WTC11 (cell line): ENCODE measurements at regions not wholly inside any gene's neighbourhood (a gene's known extent, or its start where the extent isn't known, plus 50 kb on each side); places are given as distances from the start of the nearest gene placed in this dataset.

Experiments
- AFF4 ChIP-seq: sonication (generic); formaldehyde crosslinking; IDR thresholded peaks from 2 replicates; pipeline ENCODE4 v1.8.1; 2023; ENCODE audit warnings: mild to moderate bottlenecking, missing genetic modification reagents, borderline replicate concordance
- CBFB ChIP-seq: sonication (generic); formaldehyde crosslinking; IDR thresholded peaks from 2 replicates; pipeline ENCODE4 v1.8.1; 2022; ENCODE audit warnings: mild to moderate bottlenecking, low read depth, missing genetic modification reagents
- CTCF ChIP-seq: fragments of 200-600 bp; IDR thresholded peaks from 2 replicates; pipeline ENCODE4 v1.8.0; 2022; ENCODE audit warnings: antibody characterized with exemption
- ESRRA ChIP-seq: sonication (generic); formaldehyde crosslinking; IDR thresholded peaks from 2 replicates; pipeline ENCODE4 v1.8.1; 2022; ENCODE audit warnings: mild to moderate bottlenecking, missing genetic modification reagents, borderline replicate concordance
- FOXP4 ChIP-seq: sonication (generic); formaldehyde crosslinking; IDR thresholded peaks from 2 replicates; pipeline ENCODE4 v1.8.0; 2022; ENCODE audit warnings: mild to moderate bottlenecking, missing genetic modification reagents
- JUN ChIP-seq: sonication (generic); formaldehyde crosslinking; IDR thresholded peaks from 2 replicates; pipeline ENCODE4 v1.8.0; 2023; ENCODE audit warnings: mild to moderate bottlenecking, missing genetic modification reagents
- MAX ChIP-seq: sonication (generic); formaldehyde crosslinking; IDR thresholded peaks from 2 replicates; pipeline ENCODE4 v1.8.0; 2022; ENCODE audit warnings: mild to moderate bottlenecking, missing genetic modification reagents
- RELA ChIP-seq: sonication (generic); formaldehyde crosslinking; IDR thresholded peaks from 2 replicates; pipeline ENCODE4 v1.8.1; 2022; ENCODE audit warnings: missing genetic modification reagents, mild to moderate bottlenecking, borderline replicate concordance
- TCF7 ChIP-seq: sonication (generic); formaldehyde crosslinking; IDR thresholded peaks from 2 replicates; pipeline ENCODE4 v1.8.0; 2022; ENCODE audit warnings: mild to moderate bottlenecking, low read depth, missing genetic modification reagents, moderate library complexity
- TEAD4 ChIP-seq: sonication (generic); formaldehyde crosslinking; IDR thresholded peaks from 2 replicates; pipeline ENCODE4 v1.8.0; 2022; ENCODE audit warnings: mild to moderate bottlenecking, missing genetic modification reagents
- USF2 ChIP-seq: sonication (generic); formaldehyde crosslinking; IDR thresholded peaks from 2 replicates; pipeline ENCODE4 v1.8.1; 2023; ENCODE audit warnings: mild to moderate bottlenecking, missing genetic modification reagents, moderate library complexity
- ZNF317 ChIP-seq: sonication (generic); formaldehyde crosslinking; IDR thresholded peaks from 2 replicates; pipeline ENCODE4 v1.8.1; 2023; ENCODE audit warnings: low read depth, mild to moderate bottlenecking, moderate library complexity, missing genetic modification reagents, borderline replicate concordance
- ZNF423 ChIP-seq: fragments of 250-450 bp; sonication (Bioruptor Pico); IDR thresholded peaks from 2 replicates; pipeline ENCODE4 v2.1.2; 2022; ENCODE audit warnings: mild to moderate bottlenecking, moderate library complexity
- ZNF512 ChIP-seq: sonication (generic); formaldehyde crosslinking; IDR thresholded peaks from 2 replicates; pipeline ENCODE4 v1.8.1; 2022; ENCODE audit warnings: missing genetic modification reagents, borderline replicate concordance

GRCh38 chr5:54620141-54620933 lies 102.8 kb downstream of the SNX18 start:
- no peak for TF ChIP-seq CTCF
- TF ChIP-seq TEAD4 (CRISPR knock-in tag), result no peak
- TF ChIP-seq ZNF512 (CRISPR knock-in tag), result no peak
- no peak for TF ChIP-seq ESRRA
- TF ChIP-seq ZNF423 (CRISPR knock-in tag), result no peak
- TF ChIP-seq CBFB, result no peak
- TF ChIP-seq JUN (CRISPR knock-in tag), result no peak
- no peak for TF ChIP-seq RELA (CRISPR knock-in tag)
- no peak for TF ChIP-seq FOXP4 (CRISPR knock-in tag)
- no peak for TF ChIP-seq TCF7 (CRISPR knock-in tag)
- no peak for TF ChIP-seq MAX (CRISPR knock-in tag)
- TF ChIP-seq ZNF317 (CRISPR knock-in tag), result no peak
- no peak for TF ChIP-seq USF2 (CRISPR knock-in tag)
- no peak for TF ChIP-seq AFF4 (CRISPR knock-in tag)
